ENCODE measurements at regions not wholly inside any gene's neighbourhood (a gene's known extent, or its start where the extent isn't known, plus 50 kb on each side); places are given as distances from the start of the nearest gene placed in this dataset.

DNA sequence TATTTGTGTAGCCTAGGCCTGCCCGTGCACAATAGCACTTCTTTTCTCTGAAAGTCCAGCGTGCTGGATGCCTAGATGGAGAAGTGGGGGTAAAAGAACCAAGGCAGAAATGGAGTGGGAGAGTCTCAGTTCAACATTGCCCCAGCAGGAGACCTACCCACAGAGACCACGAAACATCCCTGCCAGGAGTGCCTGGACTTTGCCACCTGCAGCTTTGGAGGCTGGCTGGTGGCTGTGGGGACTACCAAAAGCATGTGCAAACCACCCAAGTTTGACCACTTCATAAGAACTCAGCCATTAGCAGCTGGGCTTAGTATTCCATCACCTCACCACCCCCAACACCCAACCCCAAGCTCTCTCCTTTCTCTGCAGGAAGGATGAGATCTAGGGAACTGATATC is 416.9 kb upstream of the ID2 start:
- H3K4me1 Mint-ChIP-seq (ENCODE audit: low read depth in 2 of 2) = peaks cover 0 to 3% of the 10 kb centered on the region in 2 donors
- ATAC-seq (replicated peaks) (no peak), DNase-seq (no peak)
- no peak overlapping the region for H3K27ac Mint-ChIP-seq
- H3K36me3 Mint-ChIP-seq (ENCODE audit: insufficient read depth) = no peaks in the 10 kb centered on the region
- no peaks in the 10 kb centered on the region for H3K9me3 Mint-ChIP-seq
- no peak overlapping the region for H3K4me3 Mint-ChIP-seq
- no peaks in the 10 kb centered on the region for H3K27me3 Mint-ChIP-seq

DNA sequence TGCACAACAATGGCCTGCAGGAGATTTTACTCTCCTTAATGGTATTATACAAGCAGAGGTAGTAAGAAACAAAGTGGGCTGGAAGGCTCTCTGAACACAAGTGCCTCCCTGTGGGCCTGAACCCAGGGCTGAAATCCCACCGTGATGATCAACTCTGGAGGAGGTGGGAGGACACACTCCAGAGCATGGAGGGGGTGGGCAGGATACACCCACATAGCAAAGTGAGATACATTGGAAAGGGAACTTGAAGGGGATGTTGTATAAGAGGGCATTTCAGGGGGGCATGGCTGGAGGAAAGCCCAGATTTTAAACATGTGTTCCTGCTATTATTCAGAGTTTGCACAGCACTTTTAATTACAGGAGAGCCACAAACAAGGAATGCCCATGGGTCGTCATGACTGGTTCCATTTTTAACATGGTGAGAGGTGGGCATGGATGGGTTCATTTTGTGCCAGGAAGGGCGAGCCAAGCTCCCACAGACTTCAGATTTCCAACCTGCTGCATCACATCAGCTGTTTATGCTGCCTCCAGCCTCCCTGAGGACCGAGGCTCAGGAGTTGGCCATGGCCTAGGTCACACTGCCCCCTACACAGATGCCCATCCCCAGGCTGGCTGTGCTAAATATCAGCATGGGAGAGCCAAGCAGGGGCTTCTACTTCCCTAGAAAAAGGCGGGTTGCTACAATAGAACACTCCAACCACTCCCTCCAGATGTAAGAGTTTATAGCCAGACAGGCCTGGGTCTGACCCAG is 416.2 kb upstream of the ID2 start:
- Mint-ChIP-seq H3K27ac (no peak overlapping the region), H3K27me3 (no peaks in the 10 kb centered on the region), H3K4me3 (no peak overlapping the region), H3K4me1 (ENCODE audit: low read depth in 2 of 2) (peaks cover 0 to 5% of the 10 kb centered on the region in 2 donors), H3K36me3 (ENCODE audit: insufficient read depth) (no peaks in the 10 kb centered on the region), H3K9me3 (no peaks in the 10 kb centered on the region)
- DNase-seq = no peak
- ATAC-seq (replicated peaks) = no peak

DNA sequence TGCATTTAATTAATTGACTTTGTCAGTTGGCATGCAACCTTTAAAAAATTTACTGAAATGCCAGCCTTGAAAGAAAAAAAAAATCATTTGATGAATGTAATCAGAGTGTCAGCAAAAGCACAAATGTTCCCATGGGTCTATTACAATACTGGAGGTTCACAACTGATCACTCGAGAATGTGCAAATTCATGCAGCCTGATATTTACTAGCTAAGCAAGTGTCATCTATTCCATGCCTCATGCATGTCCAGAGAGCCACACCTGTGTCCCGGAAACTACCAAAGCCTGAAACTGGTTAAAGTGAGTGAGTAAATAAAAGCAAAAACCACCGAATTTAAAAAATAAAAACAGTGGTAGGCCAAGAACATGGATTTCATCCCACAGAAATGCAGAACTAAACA is 415.3 kb upstream of the ID2 start:
- H3K27ac Mint-ChIP-seq = no peak overlapping the region
- no peaks in the 10 kb centered on the region for H3K9me3 Mint-ChIP-seq
- DNase-seq (no peak), ATAC-seq (replicated peaks) (no peak)
- no peaks in the 10 kb centered on the region for H3K36me3 Mint-ChIP-seq (ENCODE audit: insufficient read depth)
- no peaks in the 10 kb centered on the region for H3K27me3 Mint-ChIP-seq
- no peak overlapping the region for H3K4me3 Mint-ChIP-seq
- H3K4me1 Mint-ChIP-seq (ENCODE audit: low read depth in 2 of 2) = peaks cover 0 to 10% of the 10 kb centered on the region in 2 donors

DNA sequence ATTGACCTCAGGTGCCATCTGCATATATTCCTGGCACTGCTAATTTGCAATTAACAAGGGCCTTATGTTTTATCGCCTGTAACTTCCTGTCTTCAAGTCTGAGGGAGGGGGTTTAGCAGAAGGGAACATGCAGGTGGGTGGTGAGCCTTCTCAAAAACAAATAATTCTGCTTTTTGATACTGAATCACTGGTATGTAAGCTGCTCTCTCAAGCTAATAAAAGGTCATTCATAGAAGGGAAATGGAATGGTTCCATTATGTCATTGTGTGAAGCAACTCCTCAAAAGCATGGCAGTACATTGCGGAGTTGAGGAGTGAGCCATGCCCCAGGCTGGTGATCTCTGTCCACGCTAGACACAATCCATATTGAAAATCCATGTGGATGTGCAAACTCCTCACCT is 414.8 kb upstream of the ID2 start:
- H3K4me1 Mint-ChIP-seq (ENCODE audit: low read depth in 2 of 2) = peaks cover 0 to 10% of the 10 kb centered on the region in 2 donors
- H3K9me3 Mint-ChIP-seq = no peaks in the 10 kb centered on the region
- no peak for DNase-seq
- no peak for ATAC-seq (replicated peaks)
- H3K4me3 Mint-ChIP-seq = no peak overlapping the region
- H3K27me3 Mint-ChIP-seq = no peaks in the 10 kb centered on the region
- H3K36me3 Mint-ChIP-seq (ENCODE audit: insufficient read depth) = no peaks in the 10 kb centered on the region
- no peak overlapping the region for H3K27ac Mint-ChIP-seq

DNA sequence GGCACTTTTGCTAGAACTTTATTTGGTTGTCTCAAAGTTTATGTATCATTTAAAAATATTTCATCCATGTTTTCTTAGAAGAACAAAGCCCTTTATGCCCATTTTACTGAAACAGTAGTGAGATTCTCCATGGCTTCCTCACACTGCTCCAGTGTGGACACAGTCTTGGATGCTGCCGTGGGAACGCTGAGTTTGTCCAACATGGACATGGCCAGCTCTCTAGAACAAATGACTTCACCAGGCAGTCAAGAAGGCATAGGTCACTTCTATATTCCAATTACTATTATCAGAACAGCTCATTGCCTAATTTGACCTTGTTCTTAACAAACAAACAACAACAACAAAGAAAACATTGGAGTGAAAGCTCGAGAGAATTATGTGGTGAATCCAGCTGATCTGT is 414.1 kb upstream of the ID2 start:
- Mint-ChIP-seq H3K4me1 (ENCODE audit: low read depth in 2 of 2) (peaks cover 0 to 10% of the 10 kb centered on the region in 2 donors), H3K27me3 (no peaks in the 10 kb centered on the region), H3K4me3 (no peak overlapping the region), H3K27ac (peak overlapping the region; percentile 41 to 42), H3K9me3 (no peaks in the 10 kb centered on the region), H3K36me3 (ENCODE audit: insufficient read depth) (no peaks in the 10 kb centered on the region)
- DNase-seq (no peak), ATAC-seq (replicated peaks) (no peak)

DNA sequence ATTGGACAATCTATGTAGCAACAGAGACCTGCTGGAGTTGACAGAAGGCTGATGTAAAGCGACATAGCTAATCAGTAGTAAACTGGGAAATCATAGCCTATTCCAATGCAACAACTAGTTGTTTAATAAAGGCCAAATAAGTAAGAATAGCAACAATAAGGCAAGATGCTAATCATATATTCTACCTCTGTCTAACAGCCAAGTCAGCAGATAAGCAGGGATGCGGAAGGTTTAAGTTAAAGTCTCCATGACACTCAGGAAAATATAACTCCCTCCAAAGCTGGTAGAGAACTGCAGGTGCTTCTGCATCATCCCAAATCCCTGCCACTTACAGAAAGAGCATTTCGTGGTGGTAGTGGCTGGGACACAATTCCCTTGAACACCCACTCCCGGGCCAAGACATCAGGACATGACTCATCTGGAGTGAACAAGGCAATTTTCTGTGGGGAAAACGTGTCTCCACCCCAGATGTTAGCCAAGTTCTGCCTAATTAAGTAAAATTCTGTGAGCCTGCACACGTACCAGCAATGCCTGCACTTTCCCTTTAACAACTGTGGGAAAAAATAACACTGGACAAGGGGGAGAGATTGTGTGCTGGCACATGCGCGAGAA is 413.6 kb upstream of the ID2 start:
- H3K4me3 Mint-ChIP-seq = no peak overlapping the region
- no peaks in the 10 kb centered on the region for H3K9me3 Mint-ChIP-seq
- DNase-seq (no peak), ATAC-seq (replicated peaks) (no peak)
- peak overlapping the region; percentile 41 to 42 for H3K27ac Mint-ChIP-seq
- no peaks in the 10 kb centered on the region for H3K27me3 Mint-ChIP-seq
- peaks cover under 1 to 10% of the 10 kb centered on the region in 2 donors for H3K4me1 Mint-ChIP-seq (ENCODE audit: low read depth in 2 of 2)
- H3K36me3 Mint-ChIP-seq (ENCODE audit: insufficient read depth) = no peaks in the 10 kb centered on the region

DNA sequence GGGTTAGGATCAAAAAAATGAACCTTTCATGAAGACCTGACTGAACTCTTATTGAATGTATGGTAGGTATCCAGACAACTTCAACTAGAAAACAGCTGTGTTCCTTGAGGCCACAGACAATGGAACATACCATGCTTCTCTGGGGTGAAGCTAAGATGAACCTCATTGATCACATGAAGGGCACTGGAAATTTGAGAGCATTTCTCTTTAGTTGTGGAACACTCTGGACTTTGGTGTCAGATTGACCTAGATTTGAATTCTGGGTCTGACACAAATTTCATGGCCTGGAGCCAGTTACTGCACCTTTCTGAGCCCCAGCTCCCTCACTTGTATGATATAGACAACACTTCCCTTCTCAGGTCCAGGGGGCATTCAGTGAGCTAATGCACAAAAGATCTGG is 411.2 kb upstream of the ID2 start:
- H3K4me1 Mint-ChIP-seq (ENCODE audit: low read depth in 2 of 2) = peaks cover 8 to 14% of the 10 kb centered on the region in 2 donors
- ATAC-seq (replicated peaks) (no peak), DNase-seq (no peak)
- H3K9me3 Mint-ChIP-seq = no peaks in the 10 kb centered on the region
- no peak overlapping the region for H3K4me3 Mint-ChIP-seq
- peak overlapping the region in 1 of 2 donors; percentile 59 for H3K27ac Mint-ChIP-seq
- H3K36me3 Mint-ChIP-seq (ENCODE audit: insufficient read depth) = no peaks in the 10 kb centered on the region
- H3K27me3 Mint-ChIP-seq = no peaks in the 10 kb centered on the region

DNA sequence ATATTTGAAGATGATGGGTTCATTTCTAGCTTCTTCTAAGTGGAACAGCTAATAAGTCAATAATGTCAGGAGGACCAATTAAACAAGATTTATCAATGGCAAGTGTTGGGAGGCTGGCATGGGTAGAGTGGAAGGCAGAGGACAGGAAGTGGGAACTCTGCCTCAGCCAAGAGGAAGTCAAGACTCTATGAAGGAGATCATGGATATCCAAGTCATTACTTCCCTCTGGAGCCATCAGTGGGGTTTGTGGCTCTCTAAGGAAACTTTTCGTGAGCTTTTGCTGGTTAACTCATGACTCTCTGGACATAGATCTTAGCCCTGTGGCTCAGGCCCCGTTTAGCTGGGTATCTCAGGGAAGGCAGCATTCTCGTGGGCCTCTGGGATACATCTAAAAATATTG is 410.4 kb upstream of the ID2 start:
- Mint-ChIP-seq H3K4me1 (ENCODE audit: low read depth in 2 of 2) (peaks cover 8 to 14% of the 10 kb centered on the region in 2 donors), H3K36me3 (ENCODE audit: insufficient read depth) (no peaks in the 10 kb centered on the region), H3K27ac (peak overlapping the region in 1 of 2 donors; percentile 57), H3K4me3 (no peak overlapping the region), H3K9me3 (no peaks in the 10 kb centered on the region), H3K27me3 (no peaks in the 10 kb centered on the region)
- no peak for DNase-seq
- ATAC-seq (replicated peaks) = no peak

DNA sequence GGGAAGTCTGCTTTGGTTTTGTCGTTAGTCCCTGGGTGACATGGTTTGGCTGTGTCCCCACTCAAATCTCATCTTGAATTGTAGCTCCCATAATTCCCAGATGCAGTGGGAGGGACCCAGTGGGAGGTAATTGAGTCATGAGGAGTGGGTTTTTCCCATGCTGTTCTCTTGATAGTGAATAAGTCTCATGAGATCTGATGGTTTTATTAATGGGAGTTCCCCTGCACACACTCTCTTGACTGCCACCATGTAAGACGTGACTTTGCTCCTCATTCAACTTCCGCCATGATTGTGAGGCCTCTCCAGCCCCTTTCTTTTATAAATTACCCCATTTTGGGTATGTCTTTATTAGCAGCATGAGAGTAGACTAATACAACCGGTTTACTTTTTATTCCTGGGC is 405.8 kb upstream of the ID2 start:
- no peaks in the 10 kb centered on the region for H3K27me3 Mint-ChIP-seq
- ATAC-seq (replicated peaks) (no peak), DNase-seq (no peak)
- no peak overlapping the region for H3K4me3 Mint-ChIP-seq
- no peaks in the 10 kb centered on the region for H3K36me3 Mint-ChIP-seq (ENCODE audit: insufficient read depth)
- peaks cover 8 to 28% of the 10 kb centered on the region in 2 donors for H3K4me1 Mint-ChIP-seq (ENCODE audit: low read depth in 2 of 2)
- no peak overlapping the region for H3K27ac Mint-ChIP-seq
- H3K9me3 Mint-ChIP-seq = no peaks in the 10 kb centered on the region

DNA sequence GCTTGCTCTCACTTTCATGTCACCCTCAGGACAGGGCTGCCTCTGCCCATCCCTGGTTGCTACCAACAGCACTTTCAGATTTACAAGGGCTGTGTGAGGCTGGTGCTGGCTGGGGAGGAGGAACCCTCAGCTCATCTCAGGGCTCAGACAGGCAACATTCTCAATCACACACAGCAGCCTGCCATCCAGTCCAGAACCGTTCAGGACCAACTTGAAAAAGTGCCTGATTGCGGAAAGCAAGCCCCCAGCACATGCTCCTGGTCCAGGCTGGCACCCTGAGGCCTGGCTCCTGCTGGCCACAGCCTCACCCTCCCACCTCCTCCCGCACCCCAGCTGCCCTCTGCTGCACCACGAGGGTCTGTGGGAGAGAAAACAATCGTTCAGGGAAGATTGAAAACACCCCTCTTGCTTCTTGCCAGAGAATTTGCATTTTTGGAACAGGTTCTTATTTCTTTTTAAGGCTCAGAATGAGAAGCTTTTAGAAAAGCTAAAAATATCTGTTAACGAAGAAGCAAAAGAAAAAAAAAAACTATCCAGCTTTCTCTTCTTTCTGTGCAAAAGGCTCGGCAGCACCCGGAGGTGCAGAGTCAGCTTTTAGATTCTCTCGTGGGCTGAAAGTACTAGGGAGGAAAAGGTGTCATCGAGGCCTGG is 403.8 kb upstream of the ID2 start:
- H3K36me3 Mint-ChIP-seq (ENCODE audit: insufficient read depth) = peaks cover 13% of the 10 kb centered on the region
- peaks cover 23 to 36% of the 10 kb centered on the region in 2 donors for H3K4me1 Mint-ChIP-seq (ENCODE audit: low read depth in 2 of 2)
- peak overlapping the region; percentile 20 to 96 for H3K4me3 Mint-ChIP-seq
- no peaks in the 10 kb centered on the region for H3K27me3 Mint-ChIP-seq
- H3K9me3 Mint-ChIP-seq = no peaks in the 10 kb centered on the region
- DNase-seq (no peak), ATAC-seq (replicated peaks) (no peak)
- H3K27ac Mint-ChIP-seq = peak overlapping the region in 1 of 2 donors; percentile 92

DNA sequence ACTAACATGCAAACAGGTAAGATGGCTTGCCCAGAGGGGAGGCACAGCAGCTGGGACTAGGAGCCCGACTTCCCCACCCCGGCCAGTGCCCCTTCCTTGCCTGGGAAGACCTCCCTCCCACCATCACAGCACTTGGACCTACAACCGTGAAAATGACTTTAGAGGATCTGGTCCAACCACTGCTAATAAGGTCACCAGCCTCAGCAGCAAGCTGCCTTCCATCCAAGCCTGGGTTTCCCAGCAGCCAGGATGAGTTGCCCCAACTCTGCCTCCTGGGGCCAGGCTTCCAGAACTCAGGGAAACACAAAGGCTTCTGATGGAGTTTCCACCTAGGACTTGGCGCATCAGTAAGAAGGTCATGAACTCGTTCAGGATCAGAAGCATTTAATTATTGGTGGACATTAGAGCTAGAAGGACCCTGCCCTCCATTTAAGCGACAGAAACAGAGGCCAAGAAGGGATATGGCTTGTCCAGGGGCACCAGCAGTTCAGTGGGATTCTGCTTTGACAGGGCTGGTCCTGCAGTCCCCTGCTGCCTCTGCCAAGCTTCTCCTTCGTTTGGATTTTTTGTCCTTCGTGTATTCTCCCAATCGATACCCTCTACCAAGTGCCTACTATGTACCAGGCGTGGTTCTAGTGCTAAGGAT is 403.0 kb upstream of the ID2 start:
- H3K27me3 Mint-ChIP-seq = no peaks in the 10 kb centered on the region
- H3K4me1 Mint-ChIP-seq (ENCODE audit: low read depth in 2 of 2) = peaks cover 25 to 38% of the 10 kb centered on the region in 2 donors
- no peak for ATAC-seq (replicated peaks)
- no peak for DNase-seq
- H3K36me3 Mint-ChIP-seq (ENCODE audit: insufficient read depth) = peaks cover 17% of the 10 kb centered on the region
- peak overlapping the region in 1 of 2 donors; percentile 92 for H3K27ac Mint-ChIP-seq
- no peaks in the 10 kb centered on the region for H3K9me3 Mint-ChIP-seq
- peak overlapping the region; percentile 80 to 96 for H3K4me3 Mint-ChIP-seq

DNA sequence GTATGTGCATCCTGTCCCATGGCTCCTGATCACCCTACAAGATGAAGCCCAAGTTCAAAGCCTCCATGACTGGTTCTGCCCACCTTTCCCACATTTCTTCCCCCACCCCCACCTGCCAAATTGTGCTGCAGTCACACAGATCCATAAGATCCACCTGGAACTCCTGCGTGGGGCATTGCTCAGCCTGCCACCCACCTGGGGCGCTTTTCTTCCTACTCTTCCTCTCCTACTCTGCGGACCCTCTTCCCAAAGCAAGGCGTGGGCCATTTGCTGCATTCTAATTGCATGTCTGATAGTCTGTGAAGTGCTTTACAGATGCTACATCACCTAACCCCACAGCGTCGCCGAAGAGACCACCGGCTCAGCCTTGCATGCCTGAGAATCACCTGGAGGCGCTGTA is 402.4 kb upstream of the ID2 start:
- no peaks in the 10 kb centered on the region for H3K27me3 Mint-ChIP-seq
- no peaks in the 10 kb centered on the region for H3K9me3 Mint-ChIP-seq
- peaks cover 30 to 43% of the 10 kb centered on the region in 2 donors for H3K4me1 Mint-ChIP-seq (ENCODE audit: low read depth in 2 of 2)
- DNase-seq = no peak
- H3K4me3 Mint-ChIP-seq = peak overlapping the region; percentile 80 to 96
- H3K36me3 Mint-ChIP-seq (ENCODE audit: insufficient read depth) = peaks cover 17% of the 10 kb centered on the region
- no peak for ATAC-seq (replicated peaks)
- H3K27ac Mint-ChIP-seq = peak overlapping the region in 1 of 2 donors; percentile 92

DNA sequence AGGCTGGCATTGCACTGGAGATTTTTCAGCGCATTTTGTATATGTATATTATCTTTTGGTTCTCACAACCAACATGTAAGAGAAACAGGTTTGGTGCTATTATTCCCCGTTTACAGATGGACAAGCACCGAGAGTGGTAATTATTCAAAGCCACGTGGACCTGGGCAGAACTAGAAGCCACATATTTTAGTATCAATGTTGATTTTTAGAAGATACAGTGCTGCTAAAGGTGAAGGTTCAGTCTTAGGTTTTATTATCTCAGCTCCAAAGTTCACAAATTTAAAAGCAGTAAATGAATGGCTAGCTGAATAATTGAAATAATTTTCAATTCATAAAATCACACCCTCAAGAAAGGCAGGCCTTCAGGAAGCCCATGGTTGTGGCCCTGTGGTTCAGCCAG is 400.6 kb upstream of the ID2 start:
- no peak for ATAC-seq (replicated peaks)
- peak overlapping the region; percentile 80 to 96 for H3K4me3 Mint-ChIP-seq
- H3K36me3 Mint-ChIP-seq (ENCODE audit: insufficient read depth) = peaks cover 17% of the 10 kb centered on the region
- peak overlapping the region; percentile 72 to 92 for H3K27ac Mint-ChIP-seq
- H3K4me1 Mint-ChIP-seq (ENCODE audit: low read depth in 2 of 2) = peaks cover 27 to 43% of the 10 kb centered on the region in 2 donors
- no peaks in the 10 kb centered on the region for H3K27me3 Mint-ChIP-seq
- DNase-seq = no peak
- H3K9me3 Mint-ChIP-seq = no peaks in the 10 kb centered on the region
